ENCODE measurements at regions not wholly inside any gene's neighbourhood (a gene's known extent, or its start where the extent isn't known, plus 50 kb on each side); places are given as distances from the start of the nearest gene placed in this dataset.

- DNase-seq, result no peak
- 11 to 24% (median 18%) methylated on average over 26 to 29 of the region's 29 CpGs for WGBS, 3 donors
- no peak overlapping the region for H3K27ac ChIP-seq (ENCODE audit: low read depth in 1 of 3, low read length in 2 of 3)
- no peaks in the 10 kb centered on the region for H3K36me3 ChIP-seq (ENCODE audit: control insufficient read depth in 3 of 3, insufficient read depth in 2 of 3, low read depth in 1 of 3, low read length in 3 of 3)
- H3K9me3 ChIP-seq (ENCODE audit: control insufficient read depth in 2 of 2, insufficient read depth in 1 of 2, low read depth in 1 of 2, low read length in 1 of 2), result no peaks in the 10 kb centered on the region
- H3K4me1 ChIP-seq (ENCODE audit: control insufficient read depth in 3 of 3, insufficient read depth in 2 of 3, low read depth in 1 of 3, low read length in 2 of 3), result no peaks in the 10 kb centered on the region
- H3K27me3 ChIP-seq (ENCODE audit: control insufficient read depth in 3 of 3, insufficient read depth in 3 of 3, low read length in 3 of 3), result peaks cover 9 to 25% (median 17%) of the 10 kb centered on the region in 3 donors
- no peak overlapping the region for H3K4me3 ChIP-seq (ENCODE audit: low read depth in 1 of 3, low read length in 3 of 3)
- FAIRE-seq, result no peak
These were observed 200.4 kb upstream of the N4BP1 start for GRCh38 chr16:48810436-48810802.

GRCh38 chr16:48790151-48790550, 180.2 kb upstream of the N4BP1 start:
- DNase-seq (no peak), FAIRE-seq (no peak)
- 49 to 69% (median 65%) methylated on average over 2 of the region's 2 CpGs for WGBS, 3 donors
- H3K4me3 ChIP-seq (ENCODE audit: low read depth in 1 of 3, low read length in 3 of 3), result no peak overlapping the region
- no peaks in the 10 kb centered on the region for H3K36me3 ChIP-seq (ENCODE audit: control insufficient read depth in 3 of 3, insufficient read depth in 2 of 3, low read depth in 1 of 3, low read length in 3 of 3)
- H3K27me3 ChIP-seq (ENCODE audit: control insufficient read depth in 3 of 3, insufficient read depth in 3 of 3, low read length in 3 of 3), result no peaks in the 10 kb centered on the region
- no peaks in the 10 kb centered on the region for H3K4me1 ChIP-seq (ENCODE audit: control insufficient read depth in 3 of 3, insufficient read depth in 2 of 3, low read depth in 1 of 3, low read length in 2 of 3)
- H3K27ac ChIP-seq (ENCODE audit: low read depth in 1 of 3, low read length in 2 of 3), result no peak overlapping the region
- no peaks in the 10 kb centered on the region for H3K9me3 ChIP-seq (ENCODE audit: control insufficient read depth in 2 of 2, insufficient read depth in 1 of 2, low read depth in 1 of 2, low read length in 1 of 2)

- WGBS, 3 donors, result 57 to 66% (median 59%) methylated on average over 3 of the region's 3 CpGs
- Histone ChIP-seq H3K27me3 (ENCODE audit: control insufficient read depth in 3 of 3, insufficient read depth in 3 of 3, low read length in 3 of 3) (no peaks in the 10 kb centered on the region), H3K4me1 (ENCODE audit: control insufficient read depth in 3 of 3, insufficient read depth in 2 of 3, low read depth in 1 of 3, low read length in 2 of 3) (no peaks in the 10 kb centered on the region), H3K27ac (ENCODE audit: low read depth in 1 of 3, low read length in 2 of 3) (no peak overlapping the region), H3K9me3 (ENCODE audit: control insufficient read depth in 2 of 2, insufficient read depth in 1 of 2, low read depth in 1 of 2, low read length in 1 of 2) (no peaks in the 10 kb centered on the region), H3K36me3 (ENCODE audit: control insufficient read depth in 3 of 3, insufficient read depth in 2 of 3, low read depth in 1 of 3, low read length in 3 of 3) (no peaks in the 10 kb centered on the region), H3K4me3 (ENCODE audit: low read depth in 1 of 3, low read length in 3 of 3) (no peak overlapping the region)
- FAIRE-seq (no peak), DNase-seq (no peak)
These were observed 178.5 kb upstream of the N4BP1 start for GRCh38 chr16:48788475-48788874.

- DNase-seq (no peak), FAIRE-seq (no peak)
- no peak overlapping the region for H3K27ac ChIP-seq (ENCODE audit: low read depth in 1 of 3, low read length in 2 of 3)
- no peaks in the 10 kb centered on the region for H3K36me3 ChIP-seq (ENCODE audit: control insufficient read depth in 3 of 3, insufficient read depth in 2 of 3, low read depth in 1 of 3, low read length in 3 of 3)
- H3K4me3 ChIP-seq (ENCODE audit: low read depth in 1 of 3, low read length in 3 of 3), result no peak overlapping the region
- H3K9me3 ChIP-seq (ENCODE audit: control insufficient read depth in 2 of 2, insufficient read depth in 1 of 2, low read depth in 1 of 2, low read length in 1 of 2), result no peaks in the 10 kb centered on the region
- WGBS, 3 donors, result 56 to 65% (median 61%) methylated on average over 4 of the region's 4 CpGs
- no peaks in the 10 kb centered on the region for H3K4me1 ChIP-seq (ENCODE audit: control insufficient read depth in 3 of 3, insufficient read depth in 2 of 3, low read depth in 1 of 3, low read length in 2 of 3)
- no peaks in the 10 kb centered on the region for H3K27me3 ChIP-seq (ENCODE audit: control insufficient read depth in 3 of 3, insufficient read depth in 3 of 3, low read length in 3 of 3)
These were observed 135.6 kb upstream of the N4BP1 start for GRCh38 chr16:48745541-48745940.

- Histone ChIP-seq H3K4me3 (ENCODE audit: low read depth in 1 of 3, low read length in 3 of 3) (no peak overlapping the region), H3K27me3 (ENCODE audit: control insufficient read depth in 3 of 3, insufficient read depth in 3 of 3, low read length in 3 of 3) (no peaks in the 10 kb centered on the region), H3K9me3 (ENCODE audit: control insufficient read depth in 2 of 2, insufficient read depth in 1 of 2, low read depth in 1 of 2, low read length in 1 of 2) (no peaks in the 10 kb centered on the region), H3K27ac (ENCODE audit: low read depth in 1 of 3, low read length in 2 of 3) (no peak overlapping the region), H3K36me3 (ENCODE audit: control insufficient read depth in 3 of 3, insufficient read depth in 2 of 3, low read depth in 1 of 3, low read length in 3 of 3) (no peaks in the 10 kb centered on the region), H3K4me1 (ENCODE audit: control insufficient read depth in 3 of 3, insufficient read depth in 2 of 3, low read depth in 1 of 3, low read length in 2 of 3) (no peaks in the 10 kb centered on the region)
- 56 to 67% (median 63%) methylated on average over 6 of the region's 6 CpGs for WGBS, 3 donors
- DNase-seq (no peak), FAIRE-seq (no peak)
These were observed 131.0 kb upstream of the N4BP1 start for GRCh38 chr16:48740964-48741363.

- FAIRE-seq, result no peak
These were observed 124.2 kb upstream of the N4BP1 start for GRCh38 chr16:48734220-48734619.

GRCh38 chr16:48704710-48705109, 94.7 kb upstream of the N4BP1 start:
- DNase-seq (no peak), FAIRE-seq (no peak)
- H3K9me3 ChIP-seq (ENCODE audit: control insufficient read depth in 2 of 2, insufficient read depth in 1 of 2, low read depth in 1 of 2, low read length in 1 of 2), result no peaks in the 10 kb centered on the region
- WGBS, 3 donors, result 88 to 92% (median 89%) methylated on average over 1 of the region's 1 CpG
- no peaks in the 10 kb centered on the region for H3K36me3 ChIP-seq (ENCODE audit: control insufficient read depth in 3 of 3, insufficient read depth in 2 of 3, low read depth in 1 of 3, low read length in 3 of 3)
- no peaks in the 10 kb centered on the region for H3K4me1 ChIP-seq (ENCODE audit: control insufficient read depth in 3 of 3, insufficient read depth in 2 of 3, low read depth in 1 of 3, low read length in 2 of 3)
- H3K27ac ChIP-seq (ENCODE audit: low read depth in 1 of 3, low read length in 2 of 3), result no peak overlapping the region
- H3K4me3 ChIP-seq (ENCODE audit: low read depth in 1 of 3, low read length in 3 of 3), result no peak overlapping the region
- no peaks in the 10 kb centered on the region for H3K27me3 ChIP-seq (ENCODE audit: control insufficient read depth in 3 of 3, insufficient read depth in 3 of 3, low read length in 3 of 3)

More at GRCh38 chr16:48734220-48734619, 124.2 kb upstream of the N4BP1 start:
- no peaks in the 10 kb centered on the region for H3K4me1 ChIP-seq (ENCODE audit: control insufficient read depth in 3 of 3, insufficient read depth in 2 of 3, low read depth in 1 of 3, low read length in 2 of 3)
- H3K9me3 ChIP-seq (ENCODE audit: control insufficient read depth in 2 of 2, insufficient read depth in 1 of 2, low read depth in 1 of 2, low read length in 1 of 2), result no peaks in the 10 kb centered on the region
- no peaks in the 10 kb centered on the region for H3K36me3 ChIP-seq (ENCODE audit: control insufficient read depth in 3 of 3, insufficient read depth in 2 of 3, low read depth in 1 of 3, low read length in 3 of 3)
- H3K27ac ChIP-seq (ENCODE audit: low read depth in 1 of 3, low read length in 2 of 3), result no peak overlapping the region
- no peaks in the 10 kb centered on the region for H3K27me3 ChIP-seq (ENCODE audit: control insufficient read depth in 3 of 3, insufficient read depth in 3 of 3, low read length in 3 of 3)
- no peak overlapping the region for H3K4me3 ChIP-seq (ENCODE audit: low read depth in 1 of 3, low read length in 3 of 3)
- no peak for DNase-seq

- Histone ChIP-seq H3K4me1 (ENCODE audit: control insufficient read depth in 3 of 3, insufficient read depth in 2 of 3, low read depth in 1 of 3, low read length in 2 of 3) (no peaks in the 10 kb centered on the region), H3K27ac (ENCODE audit: low read depth in 1 of 3, low read length in 2 of 3) (no peak overlapping the region), H3K27me3 (ENCODE audit: control insufficient read depth in 3 of 3, insufficient read depth in 3 of 3, low read length in 3 of 3) (peaks cover 0 to 8% (median 0%) of the 10 kb centered on the region in 3 donors), H3K9me3 (ENCODE audit: control insufficient read depth in 2 of 2, insufficient read depth in 1 of 2, low read depth in 1 of 2, low read length in 1 of 2) (no peaks in the 10 kb centered on the region), H3K4me3 (ENCODE audit: low read depth in 1 of 3, low read length in 3 of 3) (no peak overlapping the region), H3K36me3 (ENCODE audit: control insufficient read depth in 3 of 3, insufficient read depth in 2 of 3, low read depth in 1 of 3, low read length in 3 of 3) (no peaks in the 10 kb centered on the region)
- FAIRE-seq, result no peak
- WGBS, 3 donors, result 0 to 1% (median 1%) methylated on average over 9 of the region's 9 CpGs
- peak; percentile 50 to 61 for DNase-seq
These were observed 77.5 kb upstream of the N4BP1 start for GRCh38 chr16:48687421-48688038.

GRCh38 chr16:48684148-48684547, 74.2 kb upstream of the N4BP1 start:
- Histone ChIP-seq H3K36me3 (ENCODE audit: control insufficient read depth in 3 of 3, insufficient read depth in 2 of 3, low read depth in 1 of 3, low read length in 3 of 3) (no peaks in the 10 kb centered on the region), H3K4me3 (ENCODE audit: low read depth in 1 of 3, low read length in 3 of 3) (no peak overlapping the region), H3K9me3 (ENCODE audit: control insufficient read depth in 2 of 2, insufficient read depth in 1 of 2, low read depth in 1 of 2, low read length in 1 of 2) (no peaks in the 10 kb centered on the region), H3K27ac (ENCODE audit: low read depth in 1 of 3, low read length in 2 of 3) (no peak overlapping the region), H3K27me3 (ENCODE audit: control insufficient read depth in 3 of 3, insufficient read depth in 3 of 3, low read length in 3 of 3) (peaks cover 0 to 11% (median 0%) of the 10 kb centered on the region in 3 donors), H3K4me1 (ENCODE audit: control insufficient read depth in 3 of 3, insufficient read depth in 2 of 3, low read depth in 1 of 3, low read length in 2 of 3) (no peaks in the 10 kb centered on the region)
- FAIRE-seq (no peak), DNase-seq (no peak)
- 86 to 88% (median 88%) methylated on average over 2 of the region's 2 CpGs for WGBS, 3 donors

All from small intestine (tissue), 7 donors.